ENCODE measurements at regions not wholly inside any gene's neighbourhood (a gene's known extent, or its start where the extent isn't known, plus 50 kb on each side); places are given as distances from the start of the nearest gene placed in this dataset.

DNA sequence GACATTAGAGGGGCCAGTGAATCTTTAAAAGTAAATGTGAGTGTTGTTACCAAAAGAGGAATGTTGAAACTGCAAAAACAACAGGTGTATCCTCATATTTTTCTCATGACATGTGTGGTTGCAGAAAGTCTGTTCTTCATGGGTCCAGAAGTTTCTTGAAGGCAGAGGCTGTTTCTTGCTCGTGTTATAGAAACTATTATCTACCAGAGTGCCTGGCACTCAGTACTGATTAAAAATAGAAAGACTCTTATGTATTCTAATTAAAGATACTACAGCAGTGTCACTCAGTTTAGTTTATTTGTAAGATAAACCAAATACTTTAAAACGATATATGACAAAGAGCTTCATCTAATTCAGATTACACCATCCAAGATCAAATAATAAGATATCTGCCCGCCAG is 1864.2 kb upstream of the WWC1 start:
- Histone ChIP-seq H3K27ac (ENCODE audit: low read depth in 1 of 2, low read length in 2 of 2) (no peak overlapping the region), H3K4me3 (replicated peaks in 1 of 3; ENCODE audit: low read depth in 2 of 3, low read length in 3 of 3) (no peak overlapping the region), H3K36me3 (replicated peaks in 1 of 2; ENCODE audit: control insufficient read depth in 1 of 2, insufficient read depth in 2 of 2, low read length in 2 of 2) (no peaks in the 10 kb centered on the region), H3K9ac (ENCODE audit: insufficient read depth, low read length, poor library complexity, severe bottlenecking) (no peak overlapping the region), H3K4me2 (replicated peaks; ENCODE audit: extremely low read depth, low read length, poor library complexity, severe bottlenecking) (no peak overlapping the region), H3K4me1 (ENCODE audit: control insufficient read depth in 1 of 2, insufficient read depth in 2 of 2, low read length in 2 of 2) (no peaks in the 10 kb centered on the region), H3K27me3 (ENCODE audit: control insufficient read depth in 2 of 2, insufficient read depth in 2 of 2, low read length in 2 of 2) (no peaks in the 10 kb centered on the region), H3K9me3 (replicated peaks in 1 of 2; ENCODE audit: control insufficient read depth in 1 of 2, insufficient read depth in 1 of 2, low read length in 2 of 2) (peaks cover 6 to 9% of the 10 kb centered on the region in 2 donors), H3K79me2 (ENCODE audit: insufficient read depth, low read length) (no peaks in the 10 kb centered on the region), H4K20me1 (ENCODE audit: insufficient read depth, low read length) (no peaks in the 10 kb centered on the region), H2AFZ (ENCODE audit: insufficient read depth, low read depth, low read length, poor library complexity, severe bottlenecking) (no peak overlapping the region)
- H3K9me3 Mint-ChIP-seq: peaks cover 2 to 13% (median 8%) of the 10 kb centered on the region in 7 donors
- H3K36me3 Mint-ChIP-seq: no peaks in the 10 kb centered on the region
- TF ChIP-seq, protein P1, sequence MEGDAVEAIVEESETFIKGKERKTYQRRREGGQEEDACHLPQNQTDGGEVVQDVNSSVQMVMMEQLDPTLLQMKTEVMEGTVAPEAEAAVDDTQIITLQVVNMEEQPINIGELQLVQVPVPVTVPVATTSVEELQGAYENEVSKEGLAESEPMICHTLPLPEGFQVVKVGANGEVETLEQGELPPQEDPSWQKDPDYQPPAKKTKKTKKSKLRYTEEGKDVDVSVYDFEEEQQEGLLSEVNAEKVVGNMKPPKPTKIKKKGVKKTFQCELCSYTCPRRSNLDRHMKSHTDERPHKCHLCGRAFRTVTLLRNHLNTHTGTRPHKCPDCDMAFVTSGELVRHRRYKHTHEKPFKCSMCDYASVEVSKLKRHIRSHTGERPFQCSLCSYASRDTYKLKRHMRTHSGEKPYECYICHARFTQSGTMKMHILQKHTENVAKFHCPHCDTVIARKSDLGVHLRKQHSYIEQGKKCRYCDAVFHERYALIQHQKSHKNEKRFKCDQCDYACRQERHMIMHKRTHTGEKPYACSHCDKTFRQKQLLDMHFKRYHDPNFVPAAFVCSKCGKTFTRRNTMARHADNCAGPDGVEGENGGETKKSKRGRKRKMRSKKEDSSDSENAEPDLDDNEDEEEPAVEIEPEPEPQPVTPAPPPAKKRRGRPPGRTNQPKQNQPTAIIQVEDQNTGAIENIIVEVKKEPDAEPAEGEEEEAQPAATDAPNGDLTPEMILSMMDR (IDR thresholded peaks at IDR 0.05): no peak
- no CpG with 5 or more reads among the region's 3 CpGs for WGBS (ENCODE audit: insufficient coverage)
- H3K27me3 Mint-ChIP-seq (ENCODE audit: low read depth in 3 of 3): no peaks in the 10 kb centered on the region
- DNase-seq: no peak
- H3K4me1 Mint-ChIP-seq: no peaks in the 10 kb centered on the region
- no peak overlapping the region for H3K27ac Mint-ChIP-seq
- no peak overlapping the region for H3K4me3 Mint-ChIP-seq
- intact Hi-C loops (cut with micrococcal nuclease): no loop called here

DNA sequence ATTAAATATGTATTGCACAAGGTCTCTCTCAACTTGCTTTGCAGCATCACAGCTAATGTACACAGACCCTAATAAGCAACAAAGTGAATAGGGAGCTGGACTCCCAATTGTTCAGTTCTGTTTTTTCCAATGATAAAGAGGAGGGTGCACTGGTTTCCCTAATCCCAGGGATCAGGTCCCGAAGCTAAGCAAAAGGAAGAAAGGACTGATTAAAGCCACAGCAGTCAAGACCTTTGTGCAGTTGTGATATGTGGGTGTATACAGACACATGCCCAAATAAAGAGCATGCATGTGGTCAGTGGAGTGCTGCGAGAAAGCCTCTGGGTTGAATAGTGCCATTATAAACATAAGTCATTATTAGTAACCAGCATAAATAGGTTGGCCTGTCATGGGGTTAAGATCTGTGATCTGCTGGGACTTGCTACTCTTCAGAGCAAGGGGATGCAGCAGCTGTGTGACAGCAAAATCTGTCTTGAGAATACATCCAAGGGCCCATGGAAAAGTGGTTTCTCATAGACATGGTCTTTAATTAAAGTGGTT is 1863.1 kb upstream of the WWC1 start:
- Histone ChIP-seq H3K36me3 (replicated peaks in 1 of 2; ENCODE audit: control insufficient read depth in 1 of 2, insufficient read depth in 2 of 2, low read length in 2 of 2) (no peaks in the 10 kb centered on the region), H3K79me2 (ENCODE audit: insufficient read depth, low read length) (no peaks in the 10 kb centered on the region), H3K4me3 (replicated peaks in 1 of 3; ENCODE audit: low read depth in 2 of 3, low read length in 3 of 3) (no peak overlapping the region), H3K9ac (ENCODE audit: insufficient read depth, low read length, poor library complexity, severe bottlenecking) (no peak overlapping the region), H2AFZ (ENCODE audit: insufficient read depth, low read depth, low read length, poor library complexity, severe bottlenecking) (no peak overlapping the region), H3K27me3 (ENCODE audit: control insufficient read depth in 2 of 2, insufficient read depth in 2 of 2, low read length in 2 of 2) (no peaks in the 10 kb centered on the region), H3K4me1 (ENCODE audit: control insufficient read depth in 1 of 2, insufficient read depth in 2 of 2, low read length in 2 of 2) (no peaks in the 10 kb centered on the region), H3K9me3 (replicated peaks in 1 of 2; ENCODE audit: control insufficient read depth in 1 of 2, insufficient read depth in 1 of 2, low read length in 2 of 2) (peaks cover 6 to 12% of the 10 kb centered on the region in 2 donors), H3K27ac (ENCODE audit: low read depth in 1 of 2, low read length in 2 of 2) (no peak overlapping the region), H4K20me1 (ENCODE audit: insufficient read depth, low read length) (no peaks in the 10 kb centered on the region), H3K4me2 (replicated peaks; ENCODE audit: extremely low read depth, low read length, poor library complexity, severe bottlenecking) (no peak overlapping the region)
- intact Hi-C loops (cut with micrococcal nuclease): no loop called here
- no peaks in the 10 kb centered on the region for H3K27me3 Mint-ChIP-seq (ENCODE audit: low read depth in 3 of 3)
- H3K4me1 Mint-ChIP-seq: no peaks in the 10 kb centered on the region
- no peak overlapping the region for H3K27ac Mint-ChIP-seq
- no peak for DNase-seq
- TF ChIP-seq, protein P1 (IDR thresholded peaks at IDR 0.05): no peak
- WGBS (ENCODE audit: insufficient coverage): 100% methylated on average over 1 of the region's 2 CpGs
- H3K9me3 Mint-ChIP-seq: peaks cover 0 to 16% (median 6%) of the 10 kb centered on the region in 7 donors
- H3K4me3 Mint-ChIP-seq: no peak overlapping the region
- no peaks in the 10 kb centered on the region for H3K36me3 Mint-ChIP-seq

All from CD14-positive monocyte (primary cell).